Uterus (tissue), 2 donors: ENCODE measurements at regions not wholly inside any gene's neighbourhood (a gene's known extent, or its start where the extent isn't known, plus 50 kb on each side); places are given as distances from the start of the nearest gene placed in this dataset.

Experiments used
- POLR2A ChIP-seq, 2 donors: fragments of 450-650 bp; IDR thresholded peaks; one replicate each; pipeline ENCODE4 v1.6.1; 2016; ENCODE audit warnings: antibody characterized with exemption in 2 of 2, mild to moderate bottlenecking in 1 of 2, moderate library complexity in 1 of 2
- TF ChIP-seq, protein P1 (sequence below), 4 experiments: fragments of 200-600 bp in 2 of 4; fragments of 450-650 bp in 2 of 4; sonication (generic) in 2 of 4; IDR thresholded peaks; one replicate each; pipeline ENCODE4 v1.5.1; 2016 to 2019; ENCODE audit warnings: antibody characterized with exemption in 4 of 4, mild to moderate bottlenecking in 2 of 4, moderate library complexity in 1 of 4

DNA sequence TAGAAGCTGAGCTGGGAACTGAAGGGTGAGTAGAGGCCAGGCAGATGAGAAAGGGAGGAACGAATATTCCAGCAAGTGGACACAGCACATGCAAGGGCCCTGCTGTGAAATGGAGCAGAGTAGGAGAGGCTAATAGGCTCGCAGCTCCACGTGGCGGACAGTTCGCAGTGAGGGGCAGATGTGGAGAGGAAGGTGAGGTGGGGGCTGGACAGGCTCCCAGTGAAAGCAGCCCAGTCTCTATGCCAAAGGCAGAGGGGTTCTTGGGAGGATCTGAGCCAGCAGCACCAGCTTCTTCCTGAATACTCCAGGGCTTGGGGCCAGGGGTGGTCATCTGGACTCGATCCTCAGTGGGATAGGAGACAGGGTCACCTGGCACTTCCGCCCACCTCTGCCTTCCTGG is 81.0 kb downstream of the CEBPB start:
- TF ChIP-seq, protein P1, sequence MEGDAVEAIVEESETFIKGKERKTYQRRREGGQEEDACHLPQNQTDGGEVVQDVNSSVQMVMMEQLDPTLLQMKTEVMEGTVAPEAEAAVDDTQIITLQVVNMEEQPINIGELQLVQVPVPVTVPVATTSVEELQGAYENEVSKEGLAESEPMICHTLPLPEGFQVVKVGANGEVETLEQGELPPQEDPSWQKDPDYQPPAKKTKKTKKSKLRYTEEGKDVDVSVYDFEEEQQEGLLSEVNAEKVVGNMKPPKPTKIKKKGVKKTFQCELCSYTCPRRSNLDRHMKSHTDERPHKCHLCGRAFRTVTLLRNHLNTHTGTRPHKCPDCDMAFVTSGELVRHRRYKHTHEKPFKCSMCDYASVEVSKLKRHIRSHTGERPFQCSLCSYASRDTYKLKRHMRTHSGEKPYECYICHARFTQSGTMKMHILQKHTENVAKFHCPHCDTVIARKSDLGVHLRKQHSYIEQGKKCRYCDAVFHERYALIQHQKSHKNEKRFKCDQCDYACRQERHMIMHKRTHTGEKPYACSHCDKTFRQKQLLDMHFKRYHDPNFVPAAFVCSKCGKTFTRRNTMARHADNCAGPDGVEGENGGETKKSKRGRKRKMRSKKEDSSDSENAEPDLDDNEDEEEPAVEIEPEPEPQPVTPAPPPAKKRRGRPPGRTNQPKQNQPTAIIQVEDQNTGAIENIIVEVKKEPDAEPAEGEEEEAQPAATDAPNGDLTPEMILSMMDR (IDR thresholded peaks at IDR 0.05) = no peak
- no peak for TF ChIP-seq POLR2A (IDR thresholded peaks at IDR 0.05)
